HCT116 (cell line): ENCODE measurements at regions not wholly inside any gene's neighbourhood (a gene's known extent, or its start where the extent isn't known, plus 50 kb on each side); places are given as distances from the start of the nearest gene placed in this dataset.
"Not testable (repeated sequence)": the region's sequence is repeated elsewhere in the genome, so short reads cannot be mapped to it uniquely, and the experiment has no call there.

Experiments
- EGR1 ChIP-seq: IDR thresholded peaks from 2 replicates; pipeline ENCODE4 v1.6.1; 2012; ENCODE audit warnings: low read depth
- ELF1 ChIP-seq: IDR thresholded peaks from 2 replicates; pipeline ENCODE4 v1.6.1; 2012; ENCODE audit warnings: low read depth, borderline replicate concordance
- EZH2 ChIP-seq: fragments of 200-600 bp; sonication (generic); IDR thresholded peaks from 2 replicates; pipeline ENCODE4 v1.6.1; 2017; ENCODE audit warnings: antibody characterized with exemption, mixed run types
- EZH2phosphoT487 ChIP-seq: fragments of 200-600 bp; IDR thresholded peaks from 2 replicates; pipeline ENCODE4 v1.6.1; 2018; ENCODE audit warnings: antibody characterized with exemption, borderline replicate concordance
- POLR2A ChIP-seq: IDR thresholded peaks from 2 replicates; pipeline ENCODE4 v1.7.0; 2011; ENCODE audit warnings: borderline replicate concordance; ENCODE audit not compliant: insufficient read depth, insufficient read length; ENCODE audit errors: extremely low read depth
- POLR2AphosphoS5 ChIP-seq: IDR thresholded peaks from 2 replicates; pipeline ENCODE4 v1.6.1; 2011; ENCODE audit warnings: mild to moderate bottlenecking, low read depth, low read length, moderate library complexity
- RAD21 ChIP-seq: IDR thresholded peaks from 2 replicates; pipeline ENCODE4 v1.6.1; 2012; ENCODE audit warnings: low read depth, mild to moderate bottlenecking
- SIN3A ChIP-seq: IDR thresholded peaks from 2 replicates; pipeline ENCODE4 v1.6.1; 2012; ENCODE audit warnings: low read depth
- SRF ChIP-seq: IDR thresholded peaks from 2 replicates; pipeline ENCODE4 v1.6.1; 2012; ENCODE audit warnings: low read depth
- YY1 ChIP-seq: IDR thresholded peaks from 2 replicates; pipeline ENCODE4 v1.6.1; 2011; ENCODE audit warnings: low read length, low read depth, moderate library complexity, mild to moderate bottlenecking; ENCODE audit not compliant: insufficient replicate concordance; ENCODE audit errors: extremely low read depth
- ZNF274 ChIP-seq: fragments of 200-500 bp; sonication (Bioruptor generic); IDR thresholded peaks from 2 replicates; pipeline ENCODE4 v1.6.1; 2014; ENCODE audit warnings: mild to moderate bottlenecking, low read depth, low read length, inconsistent platforms
- TF ChIP-seq, protein P1 (sequence below), 3 experiments: fragments of 200-600 bp in 1 of 3; sonication (generic) in 1 of 3; IDR thresholded peaks in 2 of 3; conservative IDR thresholded peaks in 1 of 3; 2 replicates each; pipeline ENCODE4 v1.5.1; 2012 to 2017; ENCODE audit warnings: low read depth in 2 of 3, low read length in 2 of 3, antibody characterized with exemption in 1 of 3, borderline replicate concordance in 1 of 3, control low read depth in 1 of 3, mild to moderate bottlenecking in 1 of 3, mixed read lengths in 1 of 3, mixed run types in 1 of 3, moderate library complexity in 1 of 3; ENCODE audit not compliant: insufficient read depth in 1 of 3
- TF ChIP-seq, protein P2 (sequence below): IDR thresholded peaks from 2 replicates; pipeline ENCODE4 v1.6.1; 2012
- TF ChIP-seq, protein P3 (sequence below): IDR thresholded peaks from 2 replicates; pipeline ENCODE4 v1.6.1; 2012; ENCODE audit warnings: low read depth

DNA sequence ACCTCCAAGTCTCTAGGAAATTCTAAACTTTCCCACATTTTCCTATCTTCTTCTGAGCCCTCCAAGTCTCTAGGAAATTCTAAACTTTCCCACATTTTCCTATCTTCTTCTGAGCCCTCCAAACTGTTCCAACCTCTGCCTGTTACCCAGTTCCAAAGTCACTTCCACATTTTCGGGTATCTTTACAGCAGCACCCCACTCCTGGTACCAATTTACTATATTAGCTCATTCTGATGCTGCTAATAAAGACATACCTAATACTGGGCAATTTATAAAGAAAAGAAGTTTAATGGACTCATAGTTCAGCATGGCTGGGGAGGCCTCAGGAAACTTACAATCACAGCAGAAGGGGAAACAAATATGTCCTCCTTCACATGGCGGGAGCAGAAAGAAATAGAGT, 122.4 kb upstream of the PCGF5 start:
- TF ChIP-seq YY1, EZH2phosphoT487, POLR2A, ZNF274, EZH2, SRF, EGR1, POLR2AphosphoS5, RAD21, ELF1, SIN3A: not testable (repeated sequence)
- TF ChIP-seq, protein P1, sequence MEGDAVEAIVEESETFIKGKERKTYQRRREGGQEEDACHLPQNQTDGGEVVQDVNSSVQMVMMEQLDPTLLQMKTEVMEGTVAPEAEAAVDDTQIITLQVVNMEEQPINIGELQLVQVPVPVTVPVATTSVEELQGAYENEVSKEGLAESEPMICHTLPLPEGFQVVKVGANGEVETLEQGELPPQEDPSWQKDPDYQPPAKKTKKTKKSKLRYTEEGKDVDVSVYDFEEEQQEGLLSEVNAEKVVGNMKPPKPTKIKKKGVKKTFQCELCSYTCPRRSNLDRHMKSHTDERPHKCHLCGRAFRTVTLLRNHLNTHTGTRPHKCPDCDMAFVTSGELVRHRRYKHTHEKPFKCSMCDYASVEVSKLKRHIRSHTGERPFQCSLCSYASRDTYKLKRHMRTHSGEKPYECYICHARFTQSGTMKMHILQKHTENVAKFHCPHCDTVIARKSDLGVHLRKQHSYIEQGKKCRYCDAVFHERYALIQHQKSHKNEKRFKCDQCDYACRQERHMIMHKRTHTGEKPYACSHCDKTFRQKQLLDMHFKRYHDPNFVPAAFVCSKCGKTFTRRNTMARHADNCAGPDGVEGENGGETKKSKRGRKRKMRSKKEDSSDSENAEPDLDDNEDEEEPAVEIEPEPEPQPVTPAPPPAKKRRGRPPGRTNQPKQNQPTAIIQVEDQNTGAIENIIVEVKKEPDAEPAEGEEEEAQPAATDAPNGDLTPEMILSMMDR (IDR thresholded peaks at IDR 0.05 in 2 of 3, conservative IDR thresholded peaks at IDR 0.05 in 1 of 3; ENCODE audit: borderline replicate concordance in 1 of 3, insufficient read depth in 1 of 3, low read depth in 2 of 3, low read length in 2 of 3) = not testable (repeated sequence)
- TF ChIP-seq, protein P2, sequence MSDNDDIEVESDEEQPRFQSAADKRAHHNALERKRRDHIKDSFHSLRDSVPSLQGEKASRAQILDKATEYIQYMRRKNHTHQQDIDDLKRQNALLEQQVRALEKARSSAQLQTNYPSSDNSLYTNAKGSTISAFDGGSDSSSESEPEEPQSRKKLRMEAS = not testable (repeated sequence)
- TF ChIP-seq, protein P3, sequence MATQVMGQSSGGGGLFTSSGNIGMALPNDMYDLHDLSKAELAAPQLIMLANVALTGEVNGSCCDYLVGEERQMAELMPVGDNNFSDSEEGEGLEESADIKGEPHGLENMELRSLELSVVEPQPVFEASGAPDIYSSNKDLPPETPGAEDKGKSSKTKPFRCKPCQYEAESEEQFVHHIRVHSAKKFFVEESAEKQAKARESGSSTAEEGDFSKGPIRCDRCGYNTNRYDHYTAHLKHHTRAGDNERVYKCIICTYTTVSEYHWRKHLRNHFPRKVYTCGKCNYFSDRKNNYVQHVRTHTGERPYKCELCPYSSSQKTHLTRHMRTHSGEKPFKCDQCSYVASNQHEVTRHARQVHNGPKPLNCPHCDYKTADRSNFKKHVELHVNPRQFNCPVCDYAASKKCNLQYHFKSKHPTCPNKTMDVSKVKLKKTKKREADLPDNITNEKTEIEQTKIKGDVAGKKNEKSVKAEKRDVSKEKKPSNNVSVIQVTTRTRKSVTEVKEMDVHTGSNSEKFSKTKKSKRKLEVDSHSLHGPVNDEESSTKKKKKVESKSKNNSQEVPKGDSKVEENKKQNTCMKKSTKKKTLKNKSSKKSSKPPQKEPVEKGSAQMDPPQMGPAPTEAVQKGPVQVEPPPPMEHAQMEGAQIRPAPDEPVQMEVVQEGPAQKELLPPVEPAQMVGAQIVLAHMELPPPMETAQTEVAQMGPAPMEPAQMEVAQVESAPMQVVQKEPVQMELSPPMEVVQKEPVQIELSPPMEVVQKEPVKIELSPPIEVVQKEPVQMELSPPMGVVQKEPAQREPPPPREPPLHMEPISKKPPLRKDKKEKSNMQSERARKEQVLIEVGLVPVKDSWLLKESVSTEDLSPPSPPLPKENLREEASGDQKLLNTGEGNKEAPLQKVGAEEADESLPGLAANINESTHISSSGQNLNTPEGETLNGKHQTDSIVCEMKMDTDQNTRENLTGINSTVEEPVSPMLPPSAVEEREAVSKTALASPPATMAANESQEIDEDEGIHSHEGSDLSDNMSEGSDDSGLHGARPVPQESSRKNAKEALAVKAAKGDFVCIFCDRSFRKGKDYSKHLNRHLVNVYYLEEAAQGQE = not testable (repeated sequence)
